ENCODE measurements at regions not wholly inside any gene's neighbourhood (a gene's known extent, or its start where the extent isn't known, plus 50 kb on each side); places are given as distances from the start of the nearest gene placed in this dataset.

DNA sequence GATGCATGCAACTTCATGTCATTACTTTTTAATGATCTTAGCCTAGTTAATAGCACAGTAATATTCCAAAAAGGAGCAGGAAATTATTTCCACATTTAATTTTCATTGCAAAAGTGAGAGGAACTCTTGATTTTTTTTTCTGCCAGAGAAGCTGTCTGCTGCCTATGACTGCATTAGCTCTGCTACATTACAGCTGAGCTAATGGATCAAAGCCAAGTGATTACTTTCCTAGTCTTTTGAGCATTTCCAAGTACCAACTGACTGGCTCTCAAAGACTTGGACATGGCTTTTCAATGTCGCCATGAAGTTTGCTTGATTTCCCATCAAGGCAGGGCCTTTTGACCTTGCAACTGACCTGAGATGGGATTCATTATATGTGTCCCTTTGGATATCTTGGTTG is 356.6 kb upstream of the XYLT1 start:
- TF ChIP-seq, protein P1, sequence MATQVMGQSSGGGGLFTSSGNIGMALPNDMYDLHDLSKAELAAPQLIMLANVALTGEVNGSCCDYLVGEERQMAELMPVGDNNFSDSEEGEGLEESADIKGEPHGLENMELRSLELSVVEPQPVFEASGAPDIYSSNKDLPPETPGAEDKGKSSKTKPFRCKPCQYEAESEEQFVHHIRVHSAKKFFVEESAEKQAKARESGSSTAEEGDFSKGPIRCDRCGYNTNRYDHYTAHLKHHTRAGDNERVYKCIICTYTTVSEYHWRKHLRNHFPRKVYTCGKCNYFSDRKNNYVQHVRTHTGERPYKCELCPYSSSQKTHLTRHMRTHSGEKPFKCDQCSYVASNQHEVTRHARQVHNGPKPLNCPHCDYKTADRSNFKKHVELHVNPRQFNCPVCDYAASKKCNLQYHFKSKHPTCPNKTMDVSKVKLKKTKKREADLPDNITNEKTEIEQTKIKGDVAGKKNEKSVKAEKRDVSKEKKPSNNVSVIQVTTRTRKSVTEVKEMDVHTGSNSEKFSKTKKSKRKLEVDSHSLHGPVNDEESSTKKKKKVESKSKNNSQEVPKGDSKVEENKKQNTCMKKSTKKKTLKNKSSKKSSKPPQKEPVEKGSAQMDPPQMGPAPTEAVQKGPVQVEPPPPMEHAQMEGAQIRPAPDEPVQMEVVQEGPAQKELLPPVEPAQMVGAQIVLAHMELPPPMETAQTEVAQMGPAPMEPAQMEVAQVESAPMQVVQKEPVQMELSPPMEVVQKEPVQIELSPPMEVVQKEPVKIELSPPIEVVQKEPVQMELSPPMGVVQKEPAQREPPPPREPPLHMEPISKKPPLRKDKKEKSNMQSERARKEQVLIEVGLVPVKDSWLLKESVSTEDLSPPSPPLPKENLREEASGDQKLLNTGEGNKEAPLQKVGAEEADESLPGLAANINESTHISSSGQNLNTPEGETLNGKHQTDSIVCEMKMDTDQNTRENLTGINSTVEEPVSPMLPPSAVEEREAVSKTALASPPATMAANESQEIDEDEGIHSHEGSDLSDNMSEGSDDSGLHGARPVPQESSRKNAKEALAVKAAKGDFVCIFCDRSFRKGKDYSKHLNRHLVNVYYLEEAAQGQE (IDR thresholded peaks at IDR 0.05; ENCODE audit: insufficient read depth in 1 of 2, low read depth in 2 of 2, low read length in 2 of 2), result no peak
- TF ChIP-seq POLR2AphosphoS5 (IDR thresholded peaks at IDR 0.05; ENCODE audit: low read depth, low read length) (no peak), SIN3A (IDR thresholded peaks at IDR 0.05; ENCODE audit: borderline replicate concordance, insufficient read depth, low read length) (no peak)

GRCh38 chr16:17817943-17818342 is 347.2 kb upstream of the XYLT1 start:
- TF ChIP-seq SIN3A (IDR thresholded peaks at IDR 0.05; ENCODE audit: borderline replicate concordance, insufficient read depth, low read length) (no peak), POLR2AphosphoS5 (IDR thresholded peaks at IDR 0.05; ENCODE audit: low read depth, low read length) (no peak), FOXP2 (optimal IDR thresholded peaks at IDR 0.05; ENCODE audit: borderline replicate concordance, extremely low read depth, extremely low read length, insufficient read depth) (no peak), TAF1 (IDR thresholded peaks at IDR 0.05; ENCODE audit: borderline replicate concordance, insufficient read depth, low read length) (no peak)
- TF ChIP-seq, protein P1 (IDR thresholded peaks at IDR 0.05; ENCODE audit: insufficient read depth in 1 of 2, low read depth in 2 of 2, low read length in 2 of 2), result no peak

- no peak for TF ChIP-seq SIN3A (IDR thresholded peaks at IDR 0.05; ENCODE audit: borderline replicate concordance, insufficient read depth, low read length)
- TF ChIP-seq TAF1 (IDR thresholded peaks at IDR 0.05; ENCODE audit: borderline replicate concordance, insufficient read depth, low read length), result no peak
- no peak for TF ChIP-seq POLR2AphosphoS5 (IDR thresholded peaks at IDR 0.05; ENCODE audit: low read depth, low read length)
- TF ChIP-seq, protein P1 (IDR thresholded peaks at IDR 0.05; ENCODE audit: insufficient read depth in 1 of 2, low read depth in 2 of 2, low read length in 2 of 2), result no peak
- no peak for TF ChIP-seq FOXP2 (optimal IDR thresholded peaks at IDR 0.05; ENCODE audit: borderline replicate concordance, extremely low read depth, extremely low read length, insufficient read depth)
Measured at GRCh38 chr16:17817260-17817659, 346.5 kb upstream of the XYLT1 start.

GRCh38 chr16:17812771-17813170 is 342.0 kb upstream of the XYLT1 start:
- TF ChIP-seq, protein P1 (IDR thresholded peaks at IDR 0.05; ENCODE audit: insufficient read depth in 1 of 2, low read depth in 2 of 2, low read length in 2 of 2), result no peak
- TF ChIP-seq SIN3A (IDR thresholded peaks at IDR 0.05; ENCODE audit: borderline replicate concordance, insufficient read depth, low read length) (no peak), POLR2AphosphoS5 (IDR thresholded peaks at IDR 0.05; ENCODE audit: low read depth, low read length) (no peak), TAF1 (IDR thresholded peaks at IDR 0.05; ENCODE audit: borderline replicate concordance, insufficient read depth, low read length) (no peak)

GRCh38 chr16:17804857-17805256 is 334.1 kb upstream of the XYLT1 start:
- TF ChIP-seq, protein P1 (IDR thresholded peaks at IDR 0.05; ENCODE audit: insufficient read depth in 1 of 2, low read depth in 2 of 2, low read length in 2 of 2), result no peak
- TF ChIP-seq POLR2AphosphoS5 (IDR thresholded peaks at IDR 0.05; ENCODE audit: low read depth, low read length), result no peak
- no peak for TF ChIP-seq FOXP2 (optimal IDR thresholded peaks at IDR 0.05; ENCODE audit: borderline replicate concordance, extremely low read depth, extremely low read length, insufficient read depth)
- TF ChIP-seq SIN3A (IDR thresholded peaks at IDR 0.05; ENCODE audit: borderline replicate concordance, insufficient read depth, low read length), result no peak
- no peak for TF ChIP-seq TAF1 (IDR thresholded peaks at IDR 0.05; ENCODE audit: borderline replicate concordance, insufficient read depth, low read length)
